ENCODE measurements at regions not wholly inside any gene's neighbourhood (a gene's known extent, or its start where the extent isn't known, plus 50 kb on each side); places are given as distances from the start of the nearest gene placed in this dataset.
A peak's percentile ranks its signal among the peaks of the same experiment; 100 is the strongest.
"Not testable (repeated sequence)": the region's sequence is repeated elsewhere in the genome, so short reads cannot be mapped to it uniquely, and the experiment has no call there.

GRCh38 chr1:145535461-145535860, 72.3 kb upstream of the GPR89A start:
- H3K4me3 Mint-ChIP-seq; DNase-seq; H3K27ac ChIP-seq (ENCODE audit: low read depth in 1 of 2, low read length in 2 of 2); H3K4me1 ChIP-seq (ENCODE audit: insufficient read depth, low read length); ATAC-seq (ENCODE audit: poor library complexity); H3K36me3 Mint-ChIP-seq (ENCODE audit: low read depth); H3K9me3 ChIP-seq (ENCODE audit: control insufficient read depth in 1 of 2, insufficient read depth in 1 of 2, low read length in 2 of 2); H3K36me3 ChIP-seq (ENCODE audit: insufficient read depth, low read length); H3K27me3 ChIP-seq (ENCODE audit: control insufficient read depth in 1 of 2, insufficient read depth in 2 of 2, low read length in 2 of 2); CTCF ChIA-PET; H3K4me3 ChIP-seq (ENCODE audit: low read length); intact Hi-C loops (cut with DNase I, micrococcal nuclease); H3K9me3 Mint-ChIP-seq; H3K4me1 Mint-ChIP-seq (ENCODE audit: low read depth); POLR2A ChIA-PET; H3K27ac Mint-ChIP-seq: not testable (repeated sequence)
- H3K27me3 Mint-ChIP-seq: peaks cover 34% of the 10 kb centered on the region

DNA sequence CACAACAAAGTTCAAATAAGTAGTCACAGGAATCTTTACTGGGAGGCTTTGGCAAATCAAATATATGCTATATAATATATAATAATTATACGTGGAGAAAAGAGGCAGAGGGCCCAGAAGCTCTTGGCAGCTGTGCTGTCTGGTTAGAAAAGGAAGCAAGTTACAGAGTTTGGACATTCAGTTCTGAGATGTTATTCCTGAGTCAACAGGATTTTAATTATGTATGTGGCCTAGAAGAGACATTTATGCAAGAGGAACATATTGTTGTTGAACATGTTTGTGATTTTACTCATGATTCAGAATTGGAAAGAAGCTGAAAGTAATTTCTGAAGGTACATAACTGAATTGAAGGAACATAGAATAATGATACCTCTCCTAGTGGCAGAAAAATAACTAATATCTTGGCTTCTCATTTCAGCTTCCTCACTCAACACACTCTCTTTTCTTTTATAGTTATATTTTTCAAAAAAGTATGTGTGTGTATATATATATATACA, 79.7 kb upstream of the GPR89A start:
- H3K36me3 ChIP-seq (ENCODE audit: insufficient read depth, low read length); H3K9me3 Mint-ChIP-seq; H3K27ac Mint-ChIP-seq; H3K36me3 Mint-ChIP-seq (ENCODE audit: low read depth); H3K9me3 ChIP-seq (ENCODE audit: control insufficient read depth in 1 of 2, insufficient read depth in 1 of 2, low read length in 2 of 2); DNase-seq; H3K4me1 Mint-ChIP-seq (ENCODE audit: low read depth); H3K27me3 ChIP-seq (ENCODE audit: control insufficient read depth in 1 of 2, insufficient read depth in 2 of 2, low read length in 2 of 2); H3K4me1 ChIP-seq (ENCODE audit: insufficient read depth, low read length); POLR2A ChIA-PET; ATAC-seq (ENCODE audit: poor library complexity); intact Hi-C loops (cut with DNase I, micrococcal nuclease); H3K27ac ChIP-seq (ENCODE audit: low read depth in 1 of 2, low read length in 2 of 2); H3K4me3 Mint-ChIP-seq; CTCF ChIA-PET; H3K4me3 ChIP-seq (ENCODE audit: low read length): not testable (repeated sequence)
- H3K27me3 Mint-ChIP-seq: peaks cover 20% of the 10 kb centered on the region

GRCh38 chr1:145520159-145520558, 87.6 kb upstream of the GPR89A start:
- H3K9me3 Mint-ChIP-seq; H3K27ac Mint-ChIP-seq; H3K4me3 ChIP-seq (ENCODE audit: low read length); H3K27ac ChIP-seq (ENCODE audit: low read depth in 1 of 2, low read length in 2 of 2); H3K9me3 ChIP-seq (ENCODE audit: control insufficient read depth in 1 of 2, insufficient read depth in 1 of 2, low read length in 2 of 2); H3K4me3 Mint-ChIP-seq; H3K36me3 ChIP-seq (ENCODE audit: insufficient read depth, low read length); CTCF ChIA-PET; DNase-seq; intact Hi-C loops (cut with DNase I, micrococcal nuclease); H3K36me3 Mint-ChIP-seq (ENCODE audit: low read depth); H3K27me3 ChIP-seq (ENCODE audit: control insufficient read depth in 1 of 2, insufficient read depth in 2 of 2, low read length in 2 of 2); ATAC-seq (ENCODE audit: poor library complexity); POLR2A ChIA-PET; H3K4me1 ChIP-seq (ENCODE audit: insufficient read depth, low read length); H3K4me1 Mint-ChIP-seq (ENCODE audit: low read depth): not testable (repeated sequence)
- H3K27me3 Mint-ChIP-seq: peaks cover 26% of the 10 kb centered on the region

DNA sequence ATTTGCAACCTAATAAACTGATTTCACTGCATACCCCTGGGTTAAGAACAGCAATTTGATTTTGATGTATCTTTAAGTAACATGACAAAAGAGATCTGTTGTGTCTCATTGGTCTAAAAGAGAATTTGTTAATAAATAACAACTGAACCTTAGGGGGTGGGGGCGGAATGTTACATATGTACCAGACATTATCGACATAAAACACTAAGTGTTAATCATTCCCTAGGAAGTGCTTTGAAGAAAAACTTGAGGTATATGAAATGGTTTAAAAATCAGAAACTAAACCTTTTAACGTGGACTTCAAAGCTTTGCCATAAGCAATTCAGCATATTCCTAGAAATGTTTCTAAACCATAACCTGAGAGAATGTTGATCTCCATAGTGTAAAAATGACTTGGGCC, 88.5 kb upstream of the GPR89A start:
- ATAC-seq (ENCODE audit: poor library complexity); H3K9me3 ChIP-seq (ENCODE audit: control insufficient read depth in 1 of 2, insufficient read depth in 1 of 2, low read length in 2 of 2); H3K4me3 ChIP-seq (ENCODE audit: low read length); H3K27me3 ChIP-seq (ENCODE audit: control insufficient read depth in 1 of 2, insufficient read depth in 2 of 2, low read length in 2 of 2); CTCF ChIA-PET; H3K9me3 Mint-ChIP-seq; H3K27ac ChIP-seq (ENCODE audit: low read depth in 1 of 2, low read length in 2 of 2); H3K27ac Mint-ChIP-seq; H3K4me3 Mint-ChIP-seq; H3K36me3 Mint-ChIP-seq (ENCODE audit: low read depth); POLR2A ChIA-PET; H3K36me3 ChIP-seq (ENCODE audit: insufficient read depth, low read length); H3K4me1 Mint-ChIP-seq (ENCODE audit: low read depth); DNase-seq; intact Hi-C loops (cut with DNase I, micrococcal nuclease); H3K4me1 ChIP-seq (ENCODE audit: insufficient read depth, low read length): not testable (repeated sequence)
- peaks cover 30% of the 10 kb centered on the region for H3K27me3 Mint-ChIP-seq

DNA sequence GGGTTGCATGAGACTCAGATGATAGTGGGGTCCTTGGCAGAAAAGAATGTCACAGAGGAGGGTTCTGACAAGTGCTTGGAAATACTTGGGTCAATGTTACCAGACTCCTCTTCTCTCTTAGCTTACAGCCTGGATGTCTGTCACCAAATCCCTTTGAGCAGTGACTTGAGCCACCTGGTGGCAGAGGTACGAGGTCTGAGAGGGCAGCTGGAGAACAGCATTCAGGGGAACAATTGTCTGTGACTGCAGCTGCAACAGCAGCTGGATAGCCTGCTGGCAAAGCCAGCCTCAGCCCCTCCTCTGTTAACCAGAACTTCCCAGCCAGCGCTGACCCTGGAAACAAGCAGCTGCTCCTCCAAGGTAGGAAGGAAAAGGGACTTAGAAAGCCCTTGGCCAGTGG, 87.6 kb upstream of the NBPF20 start:
- H3K4me3 ChIP-seq (ENCODE audit: low read length); H3K9me3 ChIP-seq (ENCODE audit: control insufficient read depth in 1 of 2, insufficient read depth in 1 of 2, low read length in 2 of 2); intact Hi-C loops (cut with DNase I, micrococcal nuclease); H3K36me3 Mint-ChIP-seq (ENCODE audit: low read depth); H3K36me3 ChIP-seq (ENCODE audit: insufficient read depth, low read length); H3K4me3 Mint-ChIP-seq; H3K9me3 Mint-ChIP-seq; H3K27me3 ChIP-seq (ENCODE audit: control insufficient read depth in 1 of 2, insufficient read depth in 2 of 2, low read length in 2 of 2); H3K27ac Mint-ChIP-seq; CTCF ChIA-PET; H3K4me1 ChIP-seq (ENCODE audit: insufficient read depth, low read length); ATAC-seq (ENCODE audit: poor library complexity); H3K27ac ChIP-seq (ENCODE audit: low read depth in 1 of 2, low read length in 2 of 2); H3K4me1 Mint-ChIP-seq (ENCODE audit: low read depth); POLR2A ChIA-PET: not testable (repeated sequence)
- peak in 2 of 14 experiments; percentile 1 to 3 for DNase-seq
- peaks cover 12% of the 10 kb centered on the region for H3K27me3 Mint-ChIP-seq

DNA sequence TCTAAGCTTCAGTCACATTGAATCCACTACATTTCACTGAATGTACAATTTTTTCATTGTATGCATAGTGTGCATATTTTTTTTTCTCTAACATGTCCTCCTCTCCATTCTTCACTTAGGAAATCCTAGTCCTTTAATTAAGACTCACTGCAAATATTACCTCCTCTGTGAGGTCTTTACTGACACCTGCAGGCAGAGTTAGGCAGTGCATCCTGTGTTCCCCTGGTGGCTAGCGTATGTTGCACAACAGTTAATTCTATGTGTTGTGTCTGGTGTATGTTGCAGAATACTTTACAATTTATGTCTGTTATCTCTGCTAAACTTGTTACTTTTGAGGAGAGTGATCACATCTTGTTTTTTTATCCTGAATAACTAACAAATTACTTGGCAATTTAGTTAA, 82.7 kb upstream of the NBPF20 start:
- H3K27me3 ChIP-seq (ENCODE audit: control insufficient read depth in 1 of 2, insufficient read depth in 2 of 2, low read length in 2 of 2); H3K4me3 Mint-ChIP-seq; intact Hi-C loops (cut with DNase I, micrococcal nuclease); H3K4me1 ChIP-seq (ENCODE audit: insufficient read depth, low read length); POLR2A ChIA-PET; H3K36me3 Mint-ChIP-seq (ENCODE audit: low read depth); H3K9me3 ChIP-seq (ENCODE audit: control insufficient read depth in 1 of 2, insufficient read depth in 1 of 2, low read length in 2 of 2); H3K27ac ChIP-seq (ENCODE audit: low read depth in 1 of 2, low read length in 2 of 2); H3K4me1 Mint-ChIP-seq (ENCODE audit: low read depth); H3K4me3 ChIP-seq (ENCODE audit: low read length); DNase-seq; H3K27ac Mint-ChIP-seq; CTCF ChIA-PET; H3K27me3 Mint-ChIP-seq; H3K36me3 ChIP-seq (ENCODE audit: insufficient read depth, low read length); H3K9me3 Mint-ChIP-seq: not testable (repeated sequence)
- ATAC-seq (ENCODE audit: poor library complexity): peak; percentile 81

DNA sequence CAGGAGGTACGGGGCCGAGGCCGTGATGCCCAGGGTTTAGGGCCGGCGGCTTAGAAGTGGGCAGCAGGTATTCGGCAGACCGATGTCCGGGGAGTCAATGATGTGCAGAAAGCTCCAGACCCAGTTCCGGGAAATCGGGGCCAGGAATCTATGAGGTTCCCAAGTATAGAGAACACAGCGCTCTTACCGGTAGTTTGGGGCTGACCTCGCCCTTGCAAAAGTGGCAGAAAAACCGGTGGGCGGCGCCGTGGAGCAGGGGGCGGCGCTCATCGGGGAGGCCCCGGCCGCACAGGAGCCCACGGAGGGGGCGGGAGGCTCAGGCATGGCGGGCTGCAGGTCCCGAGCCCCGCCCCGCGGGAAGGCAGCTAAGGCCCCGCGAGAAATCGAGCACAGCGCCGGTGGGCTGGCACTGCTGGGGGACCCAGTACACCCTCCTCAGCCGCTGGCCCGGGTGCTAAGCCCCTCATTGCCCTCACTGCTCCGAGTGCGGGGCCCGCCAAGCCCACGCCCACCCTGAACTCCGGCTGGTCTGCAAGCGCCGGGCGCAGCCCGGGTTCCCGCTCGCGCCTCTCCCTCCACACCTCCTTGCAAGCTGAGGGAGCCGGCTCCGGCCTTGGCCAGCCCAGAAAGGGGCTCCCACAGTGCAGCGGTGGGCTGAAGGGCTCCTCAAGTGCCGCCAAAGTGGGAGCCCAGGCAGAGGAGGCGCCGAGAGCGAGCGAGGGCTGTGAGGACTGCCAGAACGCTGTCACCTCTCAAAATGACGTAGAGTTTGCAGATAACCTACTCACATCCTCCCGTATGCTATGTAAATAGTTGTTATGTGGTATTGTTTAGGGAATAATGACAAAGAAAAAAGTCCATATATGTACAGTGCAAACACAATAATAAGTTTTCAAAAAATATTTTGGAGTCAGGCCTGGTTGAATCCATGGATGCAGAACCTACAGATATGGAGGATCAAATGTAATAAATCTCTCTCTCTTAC, 80.6 kb upstream of the NBPF20 start:
- POLR2A ChIA-PET; H3K9me3 ChIP-seq (ENCODE audit: control insufficient read depth in 1 of 2, insufficient read depth in 1 of 2, low read length in 2 of 2); H3K4me1 ChIP-seq (ENCODE audit: insufficient read depth, low read length); H3K4me3 Mint-ChIP-seq; H3K27ac Mint-ChIP-seq; CTCF ChIA-PET; H3K36me3 ChIP-seq (ENCODE audit: insufficient read depth, low read length); H3K9me3 Mint-ChIP-seq; H3K4me1 Mint-ChIP-seq (ENCODE audit: low read depth); intact Hi-C loops (cut with DNase I, micrococcal nuclease); H3K36me3 Mint-ChIP-seq (ENCODE audit: low read depth); H3K27me3 Mint-ChIP-seq; H3K27ac ChIP-seq (ENCODE audit: low read depth in 1 of 2, low read length in 2 of 2); H3K4me3 ChIP-seq (ENCODE audit: low read length); H3K27me3 ChIP-seq (ENCODE audit: control insufficient read depth in 1 of 2, insufficient read depth in 2 of 2, low read length in 2 of 2): not testable (repeated sequence)
- DNase-seq: peak in 1 of 14 experiments; percentile 7
- peak; percentile 67 for ATAC-seq (ENCODE audit: poor library complexity)

Measured in CD4-positive, alpha-beta T cell (primary cell).